LNCaP clone FGC (cell line): ENCODE measurements at regions not wholly inside any gene's neighbourhood (a gene's known extent, or its start where the extent isn't known, plus 50 kb on each side); places are given as distances from the start of the nearest gene placed in this dataset.

Experiments used
- DNase-seq: peaks from one replicate; pipeline ENCODE4 v3.0.0-alpha.2; 2011; ENCODE audit warnings: low read depth
- H3K4me3 ChIP-seq: 2 replicates; pipeline ENCODE4 v1.5.1; 2011; ENCODE audit warnings: mild to moderate bottlenecking, low read depth, low read length, control low read depth
- CTCF ChIP-seq: IDR thresholded peaks from 2 replicates; pipeline ENCODE4 v1.5.1; 2012; ENCODE audit warnings: mild to moderate bottlenecking; ENCODE audit not compliant: control insufficient read depth, insufficient read depth; ENCODE audit errors: extremely low read depth

GRCh38 chr19:28402701-28403290 lies 810.2 kb downstream of the UQCRFS1 start:
- DNase-seq = no peak
- no peak overlapping the region for H3K4me3 ChIP-seq
- TF ChIP-seq CTCF = no peak

GRCh38 chr19:28401739-28402424 lies 811.1 kb downstream of the UQCRFS1 start:
- H3K4me3 ChIP-seq = no peak overlapping the region
- no peak for DNase-seq
- no peak for TF ChIP-seq CTCF

- TF ChIP-seq CTCF = no peak
- H3K4me3 ChIP-seq = no peak overlapping the region
Observed at GRCh38 chr19:28400953-28401671, 811.8 kb downstream of the UQCRFS1 start.

GRCh38 chr19:28399187-28399586 lies 813.8 kb downstream of the UQCRFS1 start:
- no peak overlapping the region for H3K4me3 ChIP-seq
- DNase-seq = no peak
- TF ChIP-seq CTCF = no peak

More at GRCh38 chr19:28400953-28401671, 811.8 kb downstream of the UQCRFS1 start:
- no peak for DNase-seq

- TF ChIP-seq CTCF = no peak
- no peak overlapping the region for H3K4me3 ChIP-seq
- DNase-seq = no peak
Observed at GRCh38 chr19:28397800-28398199, 815.2 kb downstream of the UQCRFS1 start.

- no peak overlapping the region for H3K4me3 ChIP-seq
- no peak for DNase-seq
- no peak for TF ChIP-seq CTCF
Observed at GRCh38 chr19:28397306-28397705, 815.6 kb downstream of the UQCRFS1 start.
